ENCODE measurements at regions not wholly inside any gene's neighbourhood (a gene's known extent, or its start where the extent isn't known, plus 50 kb on each side); places are given as distances from the start of the nearest gene placed in this dataset.

DNA sequence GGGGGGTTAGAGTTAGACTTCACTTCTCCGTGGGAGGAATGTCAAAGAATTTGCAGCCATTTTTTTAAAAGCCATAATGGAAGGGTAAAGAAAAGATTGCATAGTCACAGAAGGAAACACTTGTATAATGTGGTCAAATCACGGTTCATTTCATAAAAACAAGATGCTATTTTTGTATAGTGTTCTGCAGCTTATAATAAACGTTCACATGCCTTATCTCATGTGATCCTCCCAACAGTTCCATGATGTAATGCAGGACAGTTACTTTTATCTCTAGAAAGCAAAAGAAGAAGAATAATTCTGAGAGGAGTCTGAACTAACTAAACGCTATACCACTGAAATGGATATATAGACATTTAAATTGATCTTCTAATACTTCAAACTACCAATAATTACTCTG is 71.3 kb upstream of the CAMK2D start:
- ATAC-seq: no peak
- FAIRE-seq: no peak
- H3K4me1 ChIP-seq: no peaks in the 10 kb centered on the region
- TF ChIP-seq, protein P1, sequence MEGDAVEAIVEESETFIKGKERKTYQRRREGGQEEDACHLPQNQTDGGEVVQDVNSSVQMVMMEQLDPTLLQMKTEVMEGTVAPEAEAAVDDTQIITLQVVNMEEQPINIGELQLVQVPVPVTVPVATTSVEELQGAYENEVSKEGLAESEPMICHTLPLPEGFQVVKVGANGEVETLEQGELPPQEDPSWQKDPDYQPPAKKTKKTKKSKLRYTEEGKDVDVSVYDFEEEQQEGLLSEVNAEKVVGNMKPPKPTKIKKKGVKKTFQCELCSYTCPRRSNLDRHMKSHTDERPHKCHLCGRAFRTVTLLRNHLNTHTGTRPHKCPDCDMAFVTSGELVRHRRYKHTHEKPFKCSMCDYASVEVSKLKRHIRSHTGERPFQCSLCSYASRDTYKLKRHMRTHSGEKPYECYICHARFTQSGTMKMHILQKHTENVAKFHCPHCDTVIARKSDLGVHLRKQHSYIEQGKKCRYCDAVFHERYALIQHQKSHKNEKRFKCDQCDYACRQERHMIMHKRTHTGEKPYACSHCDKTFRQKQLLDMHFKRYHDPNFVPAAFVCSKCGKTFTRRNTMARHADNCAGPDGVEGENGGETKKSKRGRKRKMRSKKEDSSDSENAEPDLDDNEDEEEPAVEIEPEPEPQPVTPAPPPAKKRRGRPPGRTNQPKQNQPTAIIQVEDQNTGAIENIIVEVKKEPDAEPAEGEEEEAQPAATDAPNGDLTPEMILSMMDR (IDR thresholded peaks at IDR 0.05): no peak
- no peak overlapping the region for H3K27ac ChIP-seq
- peaks cover 0 to 4% (median 0%) of the 10 kb centered on the region in 4 donors for H3K27me3 ChIP-seq
- intact Hi-C loops (cut with DNase I): no loop called here
- 65 to 82% methylated on average over 4 of the region's 4 CpGs for WGBS, 2 donors
- H3K36me3 ChIP-seq: no peaks in the 10 kb centered on the region
- no peak for DNase-seq
- H3K9me3 ChIP-seq: no peaks in the 10 kb centered on the region
- H3K4me3 ChIP-seq: no peak overlapping the region

DNA sequence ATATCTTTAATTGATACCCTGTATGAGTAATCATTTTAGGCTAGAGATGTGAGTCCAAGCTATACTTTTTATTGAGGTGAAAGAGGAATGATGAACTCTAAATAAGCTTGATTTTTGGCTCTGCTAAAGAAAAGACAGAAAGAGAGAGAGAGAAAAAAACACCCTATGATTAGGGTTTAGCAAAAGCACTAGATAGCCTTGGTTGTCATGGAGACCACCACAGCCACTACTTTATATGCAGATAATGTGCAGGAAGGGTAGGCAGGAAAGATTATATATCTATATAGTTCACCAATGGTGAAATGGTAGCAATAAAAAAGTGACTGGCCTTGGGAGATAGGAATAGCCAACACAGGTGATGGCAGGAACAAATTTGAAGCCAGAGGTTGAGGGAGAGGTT is 69.9 kb upstream of the CAMK2D start:
- Histone ChIP-seq H3K27ac (no peak overlapping the region), H3K4me3 (no peak overlapping the region), H3K27me3 (peaks cover 0 to 4% (median 0%) of the 10 kb centered on the region in 4 donors), H3K9me3 (no peaks in the 10 kb centered on the region), H3K36me3 (no peaks in the 10 kb centered on the region), H3K4me1 (no peaks in the 10 kb centered on the region)
- TF ChIP-seq, protein P1 (IDR thresholded peaks at IDR 0.05): no peak
- FAIRE-seq (no peak), DNase-seq (no peak), ATAC-seq (no peak)
- intact Hi-C loops (cut with DNase I): no loop called here

DNA sequence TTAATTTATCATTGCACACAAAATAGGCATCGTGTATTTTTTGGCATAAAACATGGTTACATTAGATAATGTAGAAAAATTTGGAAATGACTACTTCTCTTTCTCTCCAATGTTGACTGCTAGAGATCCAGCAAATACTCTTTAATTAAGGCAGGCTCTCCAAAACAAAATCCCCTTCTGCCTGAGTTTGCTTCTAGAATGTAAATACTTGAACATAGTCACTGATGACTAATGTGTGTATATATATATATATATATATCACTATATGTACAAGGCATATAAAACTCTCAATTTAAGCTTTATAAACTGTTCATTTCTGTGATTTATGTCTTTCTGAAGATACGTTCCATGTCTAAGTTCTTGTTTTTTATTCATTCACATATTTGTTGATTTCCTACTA is 67.2 kb upstream of the CAMK2D start:
- no peak for DNase-seq
- intact Hi-C loops (cut with DNase I): no loop called here
- WGBS, 2 donors: 56 to 65% methylated on average over 2 of the region's 2 CpGs
- ATAC-seq: no peak
- Histone ChIP-seq H3K4me3 (no peak overlapping the region), H3K27me3 (peaks cover 0 to 4% (median 0%) of the 10 kb centered on the region in 4 donors), H3K27ac (no peak overlapping the region), H3K36me3 (no peaks in the 10 kb centered on the region), H3K4me1 (no peaks in the 10 kb centered on the region), H3K9me3 (no peaks in the 10 kb centered on the region)
- no peak for FAIRE-seq
- TF ChIP-seq, protein P1 (IDR thresholded peaks at IDR 0.05): no peak

DNA sequence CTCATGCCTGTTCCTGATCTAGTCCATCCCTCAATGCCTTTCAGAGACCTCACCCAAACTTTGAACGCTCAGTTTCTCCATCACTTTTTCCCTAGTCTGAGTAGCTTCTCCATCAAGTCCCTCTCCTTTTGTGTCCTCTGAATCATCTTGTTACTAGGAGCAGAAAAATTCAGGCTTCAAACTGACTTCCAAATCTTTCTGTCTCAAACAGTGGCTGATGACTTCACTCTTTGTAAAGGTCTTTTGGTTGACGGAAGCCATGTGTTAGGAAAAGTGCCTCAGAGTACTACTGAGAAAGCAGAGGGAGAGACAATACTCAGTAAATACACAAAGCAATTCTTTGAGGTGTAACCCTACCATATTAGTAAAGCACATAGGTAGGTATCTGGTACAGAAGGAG is 65.7 kb upstream of the CAMK2D start:
- no peak for DNase-seq
- intact Hi-C loops (cut with DNase I): no loop called here
- H3K27ac ChIP-seq: no peak overlapping the region
- TF ChIP-seq, protein P1 (IDR thresholded peaks at IDR 0.05): no peak
- H3K27me3 ChIP-seq: peaks cover 0 to 4% (median 0%) of the 10 kb centered on the region in 4 donors
- no peaks in the 10 kb centered on the region for H3K9me3 ChIP-seq
- FAIRE-seq: no peak
- H3K4me1 ChIP-seq: no peaks in the 10 kb centered on the region
- no peak for ATAC-seq
- WGBS, 2 donors: 86 to 96% methylated on average over 2 of the region's 2 CpGs
- no peak overlapping the region for H3K4me3 ChIP-seq
- no peaks in the 10 kb centered on the region for H3K36me3 ChIP-seq

DNA sequence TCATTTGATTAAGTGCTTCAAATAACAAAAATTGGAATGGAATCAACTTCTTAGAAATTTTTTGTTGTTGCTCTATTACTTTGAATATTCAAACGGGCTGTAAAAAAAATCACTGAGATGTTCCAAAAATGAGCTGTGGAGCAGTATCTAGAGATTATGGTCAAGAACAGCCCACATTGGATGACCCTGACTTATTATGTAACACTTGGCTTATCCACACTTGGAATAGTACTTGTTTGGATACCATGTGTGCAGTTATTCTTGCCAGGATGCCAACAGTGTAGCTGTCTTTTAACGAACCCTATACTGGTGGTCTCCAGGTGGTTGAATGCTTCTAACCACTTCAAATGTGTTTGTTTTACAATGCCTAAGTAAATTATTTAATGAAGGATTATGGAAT is 64.9 kb upstream of the CAMK2D start:
- no peaks in the 10 kb centered on the region for H3K9me3 ChIP-seq
- DNase-seq: no peak
- ATAC-seq: no peak
- TF ChIP-seq, protein P1 (IDR thresholded peaks at IDR 0.05): no peak
- no peaks in the 10 kb centered on the region for H3K36me3 ChIP-seq
- H3K4me3 ChIP-seq: no peak overlapping the region
- no peak for FAIRE-seq
- WGBS, 2 donors: 29 to 39% methylated on average over 2 of the region's 2 CpGs
- no peak overlapping the region for H3K27ac ChIP-seq
- no peaks in the 10 kb centered on the region for H3K4me1 ChIP-seq
- peaks cover 0 to 4% (median 0%) of the 10 kb centered on the region in 4 donors for H3K27me3 ChIP-seq
- intact Hi-C loops (cut with DNase I): no loop called here

All from pancreas (tissue), 10 donors.